Peyer's patch (tissue), 4 donors: ENCODE measurements at regions not wholly inside any gene's neighbourhood (a gene's known extent, or its start where the extent isn't known, plus 50 kb on each side); places are given as distances from the start of the nearest gene placed in this dataset.

Experiments
- POLR2A ChIP-seq, 2 donors: fragments of 450-650 bp; IDR thresholded peaks; one replicate each; pipeline ENCODE4 v1.5.1; 2017; ENCODE audit warnings: antibody characterized with exemption in 2 of 2, mild to moderate bottlenecking in 2 of 2, moderate library complexity in 2 of 2
- TF ChIP-seq, protein P1 (sequence below), 6 experiments: fragments of 450-650 bp in 4 of 6; fragments of 200-600 bp in 2 of 6; sonication (generic) in 1 of 6; IDR thresholded peaks; one replicate each; pipeline ENCODE4 v1.5.1; 2017 to 2019; ENCODE audit warnings: antibody characterized with exemption in 6 of 6, mild to moderate bottlenecking in 3 of 6, moderate library complexity in 1 of 6

- TF ChIP-seq POLR2A (IDR thresholded peaks at IDR 0.05) = no peak
- TF ChIP-seq, protein P1, sequence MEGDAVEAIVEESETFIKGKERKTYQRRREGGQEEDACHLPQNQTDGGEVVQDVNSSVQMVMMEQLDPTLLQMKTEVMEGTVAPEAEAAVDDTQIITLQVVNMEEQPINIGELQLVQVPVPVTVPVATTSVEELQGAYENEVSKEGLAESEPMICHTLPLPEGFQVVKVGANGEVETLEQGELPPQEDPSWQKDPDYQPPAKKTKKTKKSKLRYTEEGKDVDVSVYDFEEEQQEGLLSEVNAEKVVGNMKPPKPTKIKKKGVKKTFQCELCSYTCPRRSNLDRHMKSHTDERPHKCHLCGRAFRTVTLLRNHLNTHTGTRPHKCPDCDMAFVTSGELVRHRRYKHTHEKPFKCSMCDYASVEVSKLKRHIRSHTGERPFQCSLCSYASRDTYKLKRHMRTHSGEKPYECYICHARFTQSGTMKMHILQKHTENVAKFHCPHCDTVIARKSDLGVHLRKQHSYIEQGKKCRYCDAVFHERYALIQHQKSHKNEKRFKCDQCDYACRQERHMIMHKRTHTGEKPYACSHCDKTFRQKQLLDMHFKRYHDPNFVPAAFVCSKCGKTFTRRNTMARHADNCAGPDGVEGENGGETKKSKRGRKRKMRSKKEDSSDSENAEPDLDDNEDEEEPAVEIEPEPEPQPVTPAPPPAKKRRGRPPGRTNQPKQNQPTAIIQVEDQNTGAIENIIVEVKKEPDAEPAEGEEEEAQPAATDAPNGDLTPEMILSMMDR (IDR thresholded peaks at IDR 0.05) = no peak
These were observed 634.8 kb upstream of the PLXNA2 start for GRCh38 chr1:208879022-208879421.
